Vagina (tissue), 2 donors: ENCODE measurements at regions not wholly inside any gene's neighbourhood (a gene's known extent, or its start where the extent isn't known, plus 50 kb on each side); places are given as distances from the start of the nearest gene placed in this dataset.

Source experiments
- DNase-seq, 2 donors: peaks; one replicate each; pipeline ENCODE4 v3.0.0-alpha.2; 2017; ENCODE audit errors: extremely low spot score in 2 of 2
- H3K27ac ChIP-seq: fragments of 200-600 bp; sonication (generic); one replicate; pipeline ENCODE4 v1.5.1; 2019
- H3K27me3 ChIP-seq: fragments of 200-600 bp; sonication (generic); one replicate; pipeline ENCODE4 v1.5.1; 2019
- H3K36me3 ChIP-seq, 2 donors: fragments of 200-600 bp; sonication (generic); one replicate each; pipeline ENCODE4 v1.5.1; 2017 to 2019
- H3K4me1 ChIP-seq: fragments of 200-600 bp; sonication (generic); one replicate; pipeline ENCODE4 v1.5.1; 2019
- H3K4me3 ChIP-seq, 2 donors: fragments of 200-600 bp; sonication (generic); 1 replicate in 1 of 2; 2 replicates in 1 of 2; pipeline ENCODE4 v1.5.1; 2016 to 2019
- H3K9me3 ChIP-seq: fragments of 200-600 bp; sonication (generic); one replicate; pipeline ENCODE4 v1.5.1; 2019
- CTCF ChIP-seq, 3 experiments: fragments of 450-650 bp in 2 of 3; fragments of 200-600 bp in 1 of 3; sonication (generic) in 1 of 3; IDR thresholded peaks; one replicate each; pipeline ENCODE4 v1.5.1; 2017 to 2019; ENCODE audit warnings: antibody characterized with exemption in 3 of 3, mild to moderate bottlenecking in 2 of 3, moderate library complexity in 2 of 3
- POLR2A ChIP-seq, 2 donors: fragments of 450-650 bp; IDR thresholded peaks; one replicate each; pipeline ENCODE4 v1.6.1; 2017; ENCODE audit warnings: antibody characterized with exemption in 2 of 2, mild to moderate bottlenecking in 2 of 2, moderate library complexity in 2 of 2
- POLR2AphosphoS5 ChIP-seq, 2 donors: sonication (generic); formaldehyde crosslinking; IDR thresholded peaks; one replicate each; pipeline ENCODE4 v1.9.0; 2017; ENCODE audit warnings: antibody characterized with exemption in 2 of 2, mild to moderate bottlenecking in 2 of 2, low read depth in 1 of 2; ENCODE audit not compliant: insufficient read depth in 1 of 2
- intact Hi-C: fragments of 100-400 bp; cut with DNase I; formaldehyde crosslinking; loops from one replicate; pipeline ENCODE4 v1.15.1; 2023

- no peak for TF ChIP-seq CTCF (IDR thresholded peaks at IDR 0.05)
- TF ChIP-seq POLR2AphosphoS5 (IDR thresholded peaks at IDR 0.05; ENCODE audit: insufficient read depth in 1 of 2, low read depth in 1 of 2): no peak
- no peak for TF ChIP-seq POLR2A (IDR thresholded peaks at IDR 0.05)
- H3K27ac ChIP-seq: no peak overlapping the region
- no peak overlapping the region for H3K4me3 ChIP-seq
- no peaks in the 10 kb centered on the region for H3K9me3 ChIP-seq
- no peaks in the 10 kb centered on the region for H3K4me1 ChIP-seq
- H3K36me3 ChIP-seq: no peaks in the 10 kb centered on the region
- intact Hi-C loops: no loop called here
- no peaks in the 10 kb centered on the region for H3K27me3 ChIP-seq
- no peak for DNase-seq
Measured at GRCh38 chr15:79195802-79196201, 86.7 kb upstream of the ANKRD34C start.

- no peak for DNase-seq
- Histone ChIP-seq H3K27ac (no peak overlapping the region), H3K36me3 (no peaks in the 10 kb centered on the region), H3K4me3 (no peak overlapping the region), H3K4me1 (no peaks in the 10 kb centered on the region), H3K9me3 (no peaks in the 10 kb centered on the region), H3K27me3 (no peaks in the 10 kb centered on the region)
- intact Hi-C loops: no loop called here
- TF ChIP-seq POLR2A (IDR thresholded peaks at IDR 0.05) (no peak), CTCF (IDR thresholded peaks at IDR 0.05) (no peak), POLR2AphosphoS5 (IDR thresholded peaks at IDR 0.05; ENCODE audit: insufficient read depth in 1 of 2, low read depth in 1 of 2) (no peak)
Measured at GRCh38 chr15:79195239-79195638, 87.3 kb upstream of the ANKRD34C start.

GRCh38 chr15:79194386-79194785, 88.1 kb upstream of the ANKRD34C start:
- no peak overlapping the region for H3K4me3 ChIP-seq
- H3K9me3 ChIP-seq: no peaks in the 10 kb centered on the region
- H3K27ac ChIP-seq: no peak overlapping the region
- TF ChIP-seq CTCF (IDR thresholded peaks at IDR 0.05) (no peak), POLR2A (IDR thresholded peaks at IDR 0.05) (no peak)
- intact Hi-C loops: no loop called here
- no peak for DNase-seq
- no peaks in the 10 kb centered on the region for H3K4me1 ChIP-seq
- no peaks in the 10 kb centered on the region for H3K27me3 ChIP-seq
- no peaks in the 10 kb centered on the region for H3K36me3 ChIP-seq

GRCh38 chr15:79193549-79193948, 89.0 kb upstream of the ANKRD34C start:
- TF ChIP-seq CTCF (IDR thresholded peaks at IDR 0.05) (no peak), POLR2A (IDR thresholded peaks at IDR 0.05) (no peak), POLR2AphosphoS5 (IDR thresholded peaks at IDR 0.05; ENCODE audit: insufficient read depth in 1 of 2, low read depth in 1 of 2) (no peak)
- Histone ChIP-seq H3K4me3 (no peak overlapping the region), H3K9me3 (no peaks in the 10 kb centered on the region), H3K27ac (no peak overlapping the region), H3K27me3 (no peaks in the 10 kb centered on the region), H3K4me1 (no peaks in the 10 kb centered on the region), H3K36me3 (no peaks in the 10 kb centered on the region)
- no peak for DNase-seq
- intact Hi-C loops: no loop called here

GRCh38 chr15:79193103-79193502, 89.4 kb upstream of the ANKRD34C start:
- TF ChIP-seq POLR2AphosphoS5 (IDR thresholded peaks at IDR 0.05; ENCODE audit: insufficient read depth in 1 of 2, low read depth in 1 of 2) (no peak), POLR2A (IDR thresholded peaks at IDR 0.05) (no peak), CTCF (IDR thresholded peaks at IDR 0.05) (no peak)
- Histone ChIP-seq H3K36me3 (no peaks in the 10 kb centered on the region), H3K9me3 (no peaks in the 10 kb centered on the region), H3K4me3 (no peak overlapping the region), H3K27ac (no peak overlapping the region), H3K27me3 (no peaks in the 10 kb centered on the region), H3K4me1 (no peaks in the 10 kb centered on the region)
- no peak for DNase-seq
- intact Hi-C loops: no loop called here
